Neural progenitor cell (in vitro differentiated cells): ENCODE measurements at regions not wholly inside any gene's neighbourhood (a gene's known extent, or its start where the extent isn't known, plus 50 kb on each side); places are given as distances from the start of the nearest gene placed in this dataset.
"Not testable (repeated sequence)": the region's sequence is repeated elsewhere in the genome, so short reads cannot be mapped to it uniquely, and the experiment has no call there.

Experiments used
- EZH2 ChIP-seq: fragments of 200-600 bp; sonication (generic); IDR thresholded peaks from 2 replicates; pipeline ENCODE4 v1.6.1; 2017; ENCODE audit warnings: antibody characterized with exemption, mild to moderate bottlenecking, moderate library complexity
- EZH2phosphoT487 ChIP-seq: fragments of 200-600 bp; sonication (generic); IDR thresholded peaks from 2 replicates; pipeline ENCODE4 v1.6.1; 2017; ENCODE audit warnings: antibody characterized with exemption
- TF ChIP-seq, protein P1 (sequence below): fragments of 200-600 bp; sonication (generic); IDR thresholded peaks from 2 replicates; pipeline ENCODE4 v1.5.1; 2017; ENCODE audit warnings: antibody characterized with exemption, mild to moderate bottlenecking

DNA sequence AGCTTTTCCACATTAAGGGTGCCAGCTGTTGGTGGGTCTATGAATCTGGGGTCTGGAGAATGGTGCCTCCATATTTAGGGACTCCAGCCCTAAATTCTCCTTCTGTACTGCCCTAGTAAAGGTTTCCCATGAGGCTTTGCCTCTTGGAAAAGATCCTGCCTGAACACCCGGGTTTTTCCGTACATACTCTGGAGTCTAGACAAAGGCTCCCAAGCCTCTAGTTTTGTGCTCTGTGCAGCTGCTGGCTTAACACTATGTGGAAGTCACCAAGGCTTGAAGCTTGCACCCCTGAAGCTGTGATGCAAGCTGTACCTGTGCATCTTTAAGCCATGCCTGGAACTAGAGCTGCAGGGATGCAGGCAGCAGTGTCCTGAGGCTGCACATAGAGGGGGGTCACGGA lies 230.5 kb downstream of the CWH43 start:
- TF ChIP-seq, protein P1, sequence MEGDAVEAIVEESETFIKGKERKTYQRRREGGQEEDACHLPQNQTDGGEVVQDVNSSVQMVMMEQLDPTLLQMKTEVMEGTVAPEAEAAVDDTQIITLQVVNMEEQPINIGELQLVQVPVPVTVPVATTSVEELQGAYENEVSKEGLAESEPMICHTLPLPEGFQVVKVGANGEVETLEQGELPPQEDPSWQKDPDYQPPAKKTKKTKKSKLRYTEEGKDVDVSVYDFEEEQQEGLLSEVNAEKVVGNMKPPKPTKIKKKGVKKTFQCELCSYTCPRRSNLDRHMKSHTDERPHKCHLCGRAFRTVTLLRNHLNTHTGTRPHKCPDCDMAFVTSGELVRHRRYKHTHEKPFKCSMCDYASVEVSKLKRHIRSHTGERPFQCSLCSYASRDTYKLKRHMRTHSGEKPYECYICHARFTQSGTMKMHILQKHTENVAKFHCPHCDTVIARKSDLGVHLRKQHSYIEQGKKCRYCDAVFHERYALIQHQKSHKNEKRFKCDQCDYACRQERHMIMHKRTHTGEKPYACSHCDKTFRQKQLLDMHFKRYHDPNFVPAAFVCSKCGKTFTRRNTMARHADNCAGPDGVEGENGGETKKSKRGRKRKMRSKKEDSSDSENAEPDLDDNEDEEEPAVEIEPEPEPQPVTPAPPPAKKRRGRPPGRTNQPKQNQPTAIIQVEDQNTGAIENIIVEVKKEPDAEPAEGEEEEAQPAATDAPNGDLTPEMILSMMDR, result not testable (repeated sequence)
- TF ChIP-seq EZH2, EZH2phosphoT487: not testable (repeated sequence)
